ENCODE measurements at regions not wholly inside any gene's neighbourhood (a gene's known extent, or its start where the extent isn't known, plus 50 kb on each side); places are given as distances from the start of the nearest gene placed in this dataset.
"Not testable (repeated sequence)": the region's sequence is repeated elsewhere in the genome, so short reads cannot be mapped to it uniquely, and the experiment has no call there.

- no peak for DNase-seq
Measured at GRCh38 chr13:76607866-76608265, 278.3 kb downstream of the KCTD12 start.

GRCh38 chr13:76600081-76600480 lies 286.1 kb downstream of the KCTD12 start:
- no peak for DNase-seq

GRCh38 chr13:76597868-76598267 lies 288.3 kb downstream of the KCTD12 start:
- peak; percentile 5 to 12 for DNase-seq

- DNase-seq, result no peak
Measured at GRCh38 chr13:76596216-76596615, 290.0 kb downstream of the KCTD12 start.

GRCh38 chr13:76594435-76594834 lies 291.8 kb downstream of the KCTD12 start:
- no peak for DNase-seq

- DNase-seq, result no peak
Measured at GRCh38 chr13:76586842-76587241, 299.4 kb downstream of the KCTD12 start.

- no peak for DNase-seq
Measured at GRCh38 chr13:76579701-76580100, 306.5 kb downstream of the KCTD12 start.

- not testable (repeated sequence) for DNase-seq
Measured at GRCh38 chr13:76575634-76576033, 310.6 kb downstream of the KCTD12 start.

- DNase-seq, result no peak
Measured at GRCh38 chr13:76570510-76570971, 315.7 kb downstream of the KCTD12 start.

- no peak for DNase-seq
Measured at GRCh38 chr13:76556627-76557026, 329.6 kb downstream of the KCTD12 start.

GRCh38 chr13:76552807-76553206 lies 333.4 kb downstream of the KCTD12 start:
- DNase-seq, result no peak

GRCh38 chr13:76552041-76552772 lies 334.0 kb downstream of the KCTD12 start:
- no peak for DNase-seq

GRCh38 chr13:76542176-76542575 lies 344.0 kb downstream of the KCTD12 start:
- DNase-seq, result no peak

GRCh38 chr13:76538004-76538403 lies 348.2 kb downstream of the KCTD12 start:
- no peak for DNase-seq

GRCh38 chr13:76533251-76533650 lies 353.0 kb downstream of the KCTD12 start:
- DNase-seq, result no peak

GRCh38 chr13:76527041-76527440 lies 359.2 kb downstream of the KCTD12 start:
- DNase-seq, result no peak

- DNase-seq, result no peak
Measured at GRCh38 chr13:76523740-76524340, 362.4 kb downstream of the KCTD12 start.

GRCh38 chr13:76522083-76522755 lies 364.0 kb downstream of the KCTD12 start:
- DNase-seq, result no peak

- no peak for DNase-seq
Measured at GRCh38 chr13:76519685-76520084, 366.5 kb downstream of the KCTD12 start.

- DNase-seq, result no peak
Measured at GRCh38 chr13:76516586-76516985, 369.6 kb downstream of the KCTD12 start.

GRCh38 chr13:76516013-76516412 lies 370.2 kb downstream of the KCTD12 start:
- DNase-seq, result no peak

- DNase-seq, result peak; percentile 5 to 22
Measured at GRCh38 chr13:76512721-76513145, 373.5 kb downstream of the KCTD12 start.

GRCh38 chr13:76505437-76505836 lies 380.8 kb downstream of the KCTD12 start:
- no peak for DNase-seq

GRCh38 chr13:76503766-76504165 lies 382.4 kb downstream of the KCTD12 start:
- DNase-seq, result no peak

Measured in NCI-H1930 (cell line).